Prostate gland (tissue), 2 donors: ENCODE measurements at regions not wholly inside any gene's neighbourhood (a gene's known extent, or its start where the extent isn't known, plus 50 kb on each side); places are given as distances from the start of the nearest gene placed in this dataset.
"Not testable (repeated sequence)": the region's sequence is repeated elsewhere in the genome, so short reads cannot be mapped to it uniquely, and the experiment has no call there.

ENCODE experiments used
- POLR2AphosphoS5 ChIP-seq: sonication (generic); formaldehyde crosslinking; IDR thresholded peaks from one replicate; pipeline ENCODE4 v1.6.1; 2017; ENCODE audit warnings: antibody characterized with exemption
- TF ChIP-seq, protein P1 (sequence below), 4 experiments: fragments of 200-600 bp in 2 of 4; fragments of 450-650 bp in 2 of 4; sonication (generic) in 2 of 4; IDR thresholded peaks; 1 replicate in 3 of 4; 2 replicates in 1 of 4; pipeline ENCODE4 v1.5.1; 2016 to 2019; ENCODE audit warnings: antibody characterized with exemption in 4 of 4, mild to moderate bottlenecking in 2 of 4, moderate library complexity in 2 of 4

DNA sequence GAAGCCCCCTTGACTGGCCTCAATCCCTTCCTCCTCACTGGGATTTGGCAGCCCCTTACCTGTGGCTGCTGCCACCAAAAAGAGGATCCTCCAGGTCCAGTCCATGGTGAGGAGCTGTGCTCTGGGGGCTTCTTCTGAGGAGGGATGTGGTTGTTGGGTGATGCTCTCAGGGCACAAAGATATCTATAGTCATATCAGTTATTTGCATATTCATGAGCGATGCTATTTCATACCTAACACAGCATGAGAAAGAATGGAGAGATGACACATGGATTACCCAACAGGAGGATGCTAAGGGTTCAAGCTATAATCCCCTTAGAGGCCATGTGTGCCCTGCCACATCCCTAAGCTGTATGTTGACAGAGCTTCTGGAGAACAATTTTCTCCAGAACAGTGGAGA, 98.1 kb downstream of the OR4M2 start:
- TF ChIP-seq, protein P1, sequence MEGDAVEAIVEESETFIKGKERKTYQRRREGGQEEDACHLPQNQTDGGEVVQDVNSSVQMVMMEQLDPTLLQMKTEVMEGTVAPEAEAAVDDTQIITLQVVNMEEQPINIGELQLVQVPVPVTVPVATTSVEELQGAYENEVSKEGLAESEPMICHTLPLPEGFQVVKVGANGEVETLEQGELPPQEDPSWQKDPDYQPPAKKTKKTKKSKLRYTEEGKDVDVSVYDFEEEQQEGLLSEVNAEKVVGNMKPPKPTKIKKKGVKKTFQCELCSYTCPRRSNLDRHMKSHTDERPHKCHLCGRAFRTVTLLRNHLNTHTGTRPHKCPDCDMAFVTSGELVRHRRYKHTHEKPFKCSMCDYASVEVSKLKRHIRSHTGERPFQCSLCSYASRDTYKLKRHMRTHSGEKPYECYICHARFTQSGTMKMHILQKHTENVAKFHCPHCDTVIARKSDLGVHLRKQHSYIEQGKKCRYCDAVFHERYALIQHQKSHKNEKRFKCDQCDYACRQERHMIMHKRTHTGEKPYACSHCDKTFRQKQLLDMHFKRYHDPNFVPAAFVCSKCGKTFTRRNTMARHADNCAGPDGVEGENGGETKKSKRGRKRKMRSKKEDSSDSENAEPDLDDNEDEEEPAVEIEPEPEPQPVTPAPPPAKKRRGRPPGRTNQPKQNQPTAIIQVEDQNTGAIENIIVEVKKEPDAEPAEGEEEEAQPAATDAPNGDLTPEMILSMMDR (IDR thresholded peaks at IDR 0.05) = not testable (repeated sequence)
- TF ChIP-seq POLR2AphosphoS5 = not testable (repeated sequence)
